T-helper 1 cell treated with Interleukin-12 subunit alpha and Interleukin-12 subunit beta and Interleukin-4 antibody, amounts not matched to agents 30 ng/mL and 1 ng/mL, for 36 hours (primary cell): ENCODE measurements at regions not wholly inside any gene's neighbourhood (a gene's known extent, or its start where the extent isn't known, plus 50 kb on each side); places are given as distances from the start of the nearest gene placed in this dataset.
"Not testable (repeated sequence)": the region's sequence is repeated elsewhere in the genome, so short reads cannot be mapped to it uniquely, and the experiment has no call there.

Experiments used
- intact Hi-C: fragments of 100-400 bp; cut with micrococcal nuclease; formaldehyde crosslinking; loops from one replicate; pipeline ENCODE4 v1.15.1; 2024

DNA sequence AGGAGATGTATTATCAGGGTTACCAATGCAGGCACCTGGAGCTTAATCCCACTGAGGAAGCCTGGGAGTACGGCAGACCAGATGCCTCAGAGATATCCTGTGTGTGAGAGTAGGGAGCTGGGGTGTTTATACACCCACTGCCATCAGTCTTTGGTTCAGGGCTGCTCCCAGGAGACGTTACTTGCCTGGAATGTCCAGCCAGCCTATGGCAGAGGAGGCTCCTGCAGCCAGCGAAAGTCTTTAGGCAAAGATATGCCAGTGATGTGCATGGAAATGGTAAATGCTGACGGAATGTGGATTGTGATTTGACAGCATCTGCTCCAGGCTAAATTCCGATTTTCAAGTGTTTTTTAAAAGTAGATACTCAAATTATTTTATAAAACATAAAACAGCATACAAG lies 282.0 kb downstream of the BTBD3 start:
- intact Hi-C loops = no loop called here

DNA sequence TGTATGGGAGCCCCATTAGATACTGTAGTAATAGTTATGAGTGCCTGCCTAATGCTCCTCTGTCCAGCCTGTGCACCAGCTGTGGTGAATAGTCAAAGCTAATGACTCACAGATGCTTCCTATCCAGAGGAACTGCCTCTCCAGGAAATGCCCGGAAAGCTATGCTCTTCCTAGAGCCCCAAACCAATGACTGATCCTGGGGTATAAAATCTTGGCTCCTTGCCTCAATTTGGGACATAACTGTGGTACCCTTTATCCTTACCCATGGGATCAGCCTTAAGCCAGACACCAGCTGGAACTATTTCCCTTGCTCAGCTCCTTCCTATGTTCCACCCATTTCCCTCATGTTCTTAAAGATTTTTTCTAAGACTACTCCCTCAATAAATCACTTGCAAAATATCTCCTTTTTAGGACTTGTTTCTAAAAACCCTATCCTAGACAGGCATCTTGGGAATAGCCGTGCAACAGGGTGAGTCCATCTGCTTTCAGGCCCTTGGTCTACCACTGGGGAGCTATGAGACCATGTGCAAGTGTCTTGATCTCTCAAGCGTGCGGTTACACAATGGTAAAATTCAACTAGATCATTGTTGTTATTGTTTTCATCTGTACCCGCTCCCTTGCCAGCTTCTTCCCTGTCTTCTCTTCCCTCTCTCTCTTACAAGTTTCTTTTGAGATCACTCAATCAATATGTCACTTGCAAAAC lies 283.7 kb downstream of the BTBD3 start:
- intact Hi-C loops = no loop called here

DNA sequence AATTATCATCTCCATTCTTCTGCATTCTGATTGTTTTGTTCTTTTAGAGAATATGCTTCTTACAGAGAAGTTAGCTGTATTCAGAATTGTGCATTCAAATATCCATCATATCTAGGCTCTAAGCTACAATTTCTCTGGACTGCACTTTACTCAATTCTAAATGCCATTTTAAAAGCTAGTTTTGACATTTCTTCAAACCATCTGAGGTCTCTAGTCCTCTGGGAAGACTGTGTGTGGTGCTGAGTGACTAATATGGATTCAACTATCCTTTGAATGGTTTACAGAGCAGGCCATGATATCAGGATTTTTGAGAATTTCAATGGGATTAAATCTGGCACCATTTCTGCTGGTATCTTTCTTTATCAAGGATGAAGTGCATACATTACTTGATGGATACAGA lies 285.7 kb downstream of the BTBD3 start:
- intact Hi-C loops = no loop called here

DNA sequence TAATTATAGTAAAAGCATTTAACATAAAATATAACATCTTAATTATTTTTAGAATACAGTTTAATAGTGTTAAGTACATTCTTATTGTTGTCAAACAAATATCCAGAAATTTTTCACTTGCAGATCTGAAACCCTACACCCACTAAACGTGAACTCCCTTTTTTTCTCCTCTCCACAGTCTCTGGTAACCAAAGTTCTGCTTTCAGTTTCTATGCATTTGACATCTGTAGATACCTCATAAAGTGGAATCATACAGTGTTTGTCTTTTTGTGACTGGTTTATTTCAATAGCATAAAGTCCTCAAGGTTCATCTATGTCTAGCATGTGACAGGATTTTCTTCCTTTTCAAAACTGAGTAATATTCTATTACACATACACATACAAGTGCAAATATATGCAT lies 286.3 kb downstream of the BTBD3 start:
- intact Hi-C loops = no loop called here

DNA sequence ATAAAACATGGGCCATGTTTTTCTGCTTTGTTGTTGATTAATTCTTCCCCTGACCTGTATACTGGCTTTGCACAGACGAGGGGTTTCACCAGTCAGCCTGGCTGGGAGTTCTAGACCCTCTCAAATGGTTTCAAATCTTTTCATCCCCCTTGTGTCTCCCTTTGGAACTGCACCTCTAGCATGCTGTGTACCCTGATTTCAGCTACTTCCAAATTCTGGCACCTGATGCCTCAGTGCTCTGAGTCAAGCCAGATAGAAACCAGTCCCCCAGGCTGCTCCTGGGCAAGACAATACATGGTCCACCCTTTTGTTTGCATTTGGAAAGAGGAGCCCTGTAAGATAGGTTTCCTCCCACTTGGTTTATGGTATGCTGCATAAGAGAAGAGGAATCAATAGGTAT lies 290.2 kb downstream of the BTBD3 start:
- intact Hi-C loops = loop anchor here (5.0 kb wide), 1 partner anchor 196 kb away; no protein-coding TSS in a partner anchor

DNA sequence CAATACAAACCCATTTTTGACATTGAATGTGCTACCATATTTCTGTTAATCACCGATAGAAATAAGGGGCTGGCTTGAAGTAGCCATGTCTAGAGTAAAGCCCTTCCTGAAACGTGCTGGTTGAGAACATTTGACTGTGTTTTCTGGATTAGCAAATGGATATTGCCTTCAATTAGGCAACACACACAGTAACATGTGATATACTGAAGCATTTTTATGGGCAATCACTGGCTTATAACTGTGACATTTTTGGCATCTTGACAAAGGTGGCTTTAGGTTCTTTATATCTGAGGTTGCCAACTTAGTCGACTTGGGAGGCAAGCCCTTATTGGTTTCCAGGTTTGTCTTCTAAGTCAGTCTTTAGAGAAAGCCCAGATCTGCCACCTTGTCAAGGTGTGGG lies 292.9 kb downstream of the BTBD3 start:
- intact Hi-C loops = no loop called here

DNA sequence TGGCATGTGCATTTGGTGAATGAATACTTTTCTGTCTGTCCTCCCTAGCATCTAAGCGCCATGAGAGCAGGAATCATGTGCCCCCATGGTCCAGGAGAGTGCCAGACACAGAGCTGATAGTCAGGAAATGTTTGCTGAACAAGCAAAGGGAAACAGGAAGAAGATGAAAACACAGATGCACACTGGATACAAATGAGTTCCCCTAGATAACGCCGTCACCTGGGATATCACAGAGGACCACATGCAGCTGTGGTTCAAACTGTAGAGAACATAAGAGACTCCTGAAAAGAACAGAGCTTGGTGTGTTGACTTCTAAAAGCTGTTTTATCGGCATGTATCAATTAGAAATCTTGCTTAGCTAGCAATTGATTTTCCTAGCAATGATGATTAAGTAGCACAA lies 293.7 kb downstream of the BTBD3 start:
- intact Hi-C loops = no loop called here

DNA sequence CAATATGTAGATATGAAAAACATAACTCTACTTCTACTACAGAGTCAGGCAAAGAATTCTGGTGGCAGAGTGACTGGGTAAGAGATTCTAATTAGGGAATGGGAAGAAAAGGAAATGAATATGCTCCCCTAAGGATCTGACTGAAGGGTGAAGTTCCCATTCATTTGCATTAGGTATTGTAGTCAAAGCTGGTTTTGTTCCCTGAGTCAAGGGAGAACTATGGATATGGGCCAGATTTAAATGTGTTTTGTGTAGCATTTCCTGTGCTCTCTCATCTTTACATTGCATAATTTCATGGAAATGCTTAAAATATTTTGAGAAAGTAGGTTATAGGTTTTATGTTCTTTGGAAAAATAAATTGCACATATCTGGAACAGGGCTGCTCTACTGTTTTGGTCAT lies 299.7 kb downstream of the BTBD3 start:
- intact Hi-C loops = no loop called here

DNA sequence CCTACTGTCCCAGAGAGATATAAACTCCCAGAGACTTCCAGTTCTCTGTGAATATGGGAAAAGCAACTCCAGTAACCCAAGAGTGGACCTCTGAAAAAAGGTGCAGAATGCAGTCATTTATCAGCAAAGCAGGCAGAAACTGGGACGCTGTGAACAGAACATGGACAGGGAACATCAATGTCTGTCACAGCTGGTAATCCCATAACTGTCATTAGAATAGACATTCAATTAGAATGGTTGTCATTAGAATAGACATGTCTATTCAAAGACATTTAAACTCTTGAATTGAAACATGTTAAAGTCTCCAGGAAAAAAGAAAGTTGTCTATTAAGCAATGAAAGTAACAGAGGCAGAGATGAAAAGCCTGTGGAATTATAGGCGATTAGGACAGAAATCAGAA lies 302.1 kb downstream of the BTBD3 start:
- intact Hi-C loops = no loop called here

DNA sequence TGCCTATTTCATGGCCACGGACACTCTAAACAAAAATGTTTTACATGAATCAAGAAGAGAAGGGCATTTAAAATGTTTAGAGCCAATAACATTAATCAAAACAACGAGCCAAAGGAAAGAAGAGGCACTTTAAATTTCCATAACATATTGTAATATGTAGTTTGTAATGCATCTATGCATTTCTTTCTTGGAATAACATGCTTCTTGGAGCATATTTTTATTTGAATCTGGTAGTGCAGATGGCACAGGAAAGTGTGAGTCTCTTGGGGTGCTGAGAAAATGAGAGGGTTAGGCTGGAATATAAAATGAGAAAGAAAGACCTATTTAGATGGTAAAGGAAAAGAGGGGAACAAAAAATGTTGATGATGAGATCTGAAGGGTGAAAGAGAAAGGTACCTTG lies 305.4 kb downstream of the BTBD3 start:
- intact Hi-C loops = no loop called here

DNA sequence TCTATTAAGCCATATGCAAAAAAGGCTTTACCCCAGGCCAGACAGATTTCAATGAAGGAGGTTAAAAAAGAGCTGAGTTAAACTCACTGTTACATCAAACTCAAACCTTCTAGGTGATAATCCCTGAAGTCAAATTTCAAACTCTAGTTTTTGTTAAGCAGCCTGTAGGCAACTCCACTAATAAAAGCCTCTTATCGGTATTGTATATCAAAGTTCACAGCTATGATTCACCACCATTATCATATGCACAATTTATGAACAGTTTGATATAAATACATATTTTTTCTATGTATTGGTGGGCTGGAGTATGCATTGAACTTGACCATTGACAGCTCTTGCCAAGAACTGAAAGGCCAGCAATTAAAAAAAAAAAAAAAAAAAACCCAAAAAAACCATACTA lies 308.2 kb downstream of the BTBD3 start:
- intact Hi-C loops = no loop called here

DNA sequence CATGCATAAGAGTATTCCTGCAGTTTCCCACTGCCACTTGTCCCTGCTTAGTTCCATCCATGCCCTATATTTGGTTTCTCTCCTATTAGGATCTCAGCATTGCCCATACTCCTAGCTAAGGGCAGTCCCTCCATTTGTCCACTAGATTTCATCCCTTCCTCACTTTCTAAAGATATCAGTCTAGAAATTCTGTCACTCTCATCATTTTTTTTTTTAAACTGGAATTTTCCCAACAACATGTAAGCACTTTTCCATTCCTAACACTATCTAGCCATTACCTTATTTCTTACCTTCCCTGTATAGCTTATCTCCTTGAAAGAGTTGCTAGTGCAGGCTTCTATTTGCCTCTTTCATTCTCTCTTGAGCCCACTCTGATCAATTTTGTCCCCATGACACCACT lies 312.2 kb downstream of the BTBD3 start:
- intact Hi-C loops = no loop called here

DNA sequence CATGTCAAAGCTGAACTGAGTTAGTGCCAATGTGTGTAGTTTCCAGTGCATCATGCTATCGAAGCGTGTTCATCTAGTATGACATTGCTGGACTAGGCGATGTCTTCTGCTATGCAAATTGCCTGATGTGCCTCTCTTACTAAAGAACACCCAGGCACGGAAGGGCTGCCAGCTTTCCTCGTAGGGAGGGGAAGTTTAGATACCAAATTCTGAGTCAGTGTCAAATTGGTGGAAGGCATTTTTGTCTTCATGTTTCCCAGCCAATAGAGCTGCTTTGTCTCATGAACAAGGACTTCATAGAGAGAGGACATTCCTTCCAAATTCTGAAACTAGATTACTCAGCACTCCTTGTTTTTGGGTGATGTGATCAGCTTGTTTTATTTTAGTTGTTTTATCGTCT lies 320.1 kb downstream of the BTBD3 start:
- intact Hi-C loops = no loop called here

DNA sequence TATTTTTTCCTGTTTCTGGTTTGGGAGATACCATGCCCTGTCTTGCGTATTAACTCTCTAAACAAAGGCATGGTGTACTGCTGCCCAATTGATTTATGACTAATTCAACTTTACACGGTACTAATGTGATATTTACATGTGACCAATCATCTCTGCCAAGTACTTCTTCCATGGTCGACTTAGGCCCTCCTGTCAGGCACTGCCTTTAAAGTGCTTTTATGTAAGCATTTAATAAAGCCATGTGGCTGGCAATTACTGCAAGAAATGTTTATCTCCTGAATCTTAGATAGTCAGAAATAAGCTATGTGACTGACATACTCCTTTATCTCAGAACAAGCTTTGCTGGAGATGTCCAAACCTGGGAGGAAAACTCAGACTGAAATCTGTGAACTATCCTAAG lies 323.4 kb downstream of the BTBD3 start:
- intact Hi-C loops = no loop called here

DNA sequence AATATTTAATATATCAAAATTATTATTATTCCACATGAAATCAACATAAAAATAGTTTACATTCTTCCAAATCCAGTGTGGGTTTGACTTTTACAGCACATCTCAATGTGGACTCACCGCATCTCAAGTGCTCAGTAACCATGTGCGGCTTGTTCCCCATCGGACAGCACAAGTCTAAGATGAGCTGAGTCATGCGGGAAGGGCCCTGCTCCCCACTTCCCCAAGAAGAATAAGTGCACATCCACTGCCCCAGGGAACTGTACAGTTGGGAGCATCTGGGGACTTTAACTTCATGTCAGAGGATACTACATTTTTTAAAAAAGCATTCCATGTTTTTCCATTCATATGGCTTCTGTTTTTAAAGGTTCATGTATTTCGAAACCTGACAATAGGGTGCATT lies 325.6 kb downstream of the BTBD3 start:
- intact Hi-C loops = no loop called here

DNA sequence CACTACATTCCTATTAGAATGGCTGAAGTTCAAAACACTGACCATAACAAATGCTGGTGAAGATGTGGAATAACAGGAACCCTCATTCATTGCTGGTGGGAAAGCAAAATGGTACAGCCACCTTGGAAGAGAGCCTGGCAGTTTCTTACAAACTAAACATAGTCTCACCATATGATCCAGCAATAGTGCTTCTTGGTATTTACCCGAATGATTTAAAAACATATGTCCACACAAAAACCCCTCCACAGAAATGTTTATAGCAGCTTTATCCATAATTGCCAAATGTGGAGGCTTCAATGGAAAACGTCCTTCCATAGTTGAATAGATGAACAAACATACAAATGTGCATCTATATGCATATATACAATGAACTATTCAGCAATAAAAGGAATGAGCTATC lies 330.8 kb downstream of the BTBD3 start:
- intact Hi-C loops = no loop called here

DNA sequence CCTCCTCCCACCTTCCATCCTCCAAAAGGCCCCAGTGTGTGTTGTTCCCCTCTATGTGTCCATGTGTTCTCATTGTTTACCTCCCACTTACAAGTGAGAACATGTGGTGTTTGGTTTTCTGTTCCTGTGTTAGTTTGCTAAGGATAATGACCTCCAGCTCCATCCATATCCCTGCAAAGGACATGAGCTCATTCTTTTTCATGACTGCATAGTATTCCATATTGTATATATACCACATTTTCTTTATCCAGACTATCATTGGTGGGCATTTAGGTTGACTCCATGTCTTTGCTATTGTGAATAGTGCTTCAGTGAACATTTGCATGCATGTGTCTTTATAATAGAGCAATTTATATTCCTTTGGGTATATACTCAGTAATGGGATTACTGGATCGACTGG lies 333.0 kb downstream of the BTBD3 start:
- intact Hi-C loops = not testable (repeated sequence)

DNA sequence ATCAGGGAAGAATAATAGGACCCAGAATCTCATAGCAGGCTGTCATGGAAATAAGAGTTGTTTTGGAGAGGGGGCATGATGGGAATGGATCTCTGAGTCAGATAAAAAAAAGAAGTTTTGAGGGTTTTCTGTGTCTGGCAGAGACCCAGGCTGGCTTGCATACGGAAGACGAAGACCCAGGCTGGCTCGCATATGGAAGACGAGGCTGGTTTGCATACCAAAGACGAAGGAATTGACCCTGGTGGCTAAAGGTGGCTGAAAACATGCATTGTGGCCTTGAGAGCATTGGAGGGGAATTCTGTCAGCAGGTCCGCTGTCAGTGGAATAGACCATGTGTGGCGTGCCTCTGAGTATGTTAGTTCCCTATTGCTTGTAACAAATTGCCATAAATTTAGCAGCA lies 335.1 kb downstream of the BTBD3 start:
- intact Hi-C loops = no loop called here

DNA sequence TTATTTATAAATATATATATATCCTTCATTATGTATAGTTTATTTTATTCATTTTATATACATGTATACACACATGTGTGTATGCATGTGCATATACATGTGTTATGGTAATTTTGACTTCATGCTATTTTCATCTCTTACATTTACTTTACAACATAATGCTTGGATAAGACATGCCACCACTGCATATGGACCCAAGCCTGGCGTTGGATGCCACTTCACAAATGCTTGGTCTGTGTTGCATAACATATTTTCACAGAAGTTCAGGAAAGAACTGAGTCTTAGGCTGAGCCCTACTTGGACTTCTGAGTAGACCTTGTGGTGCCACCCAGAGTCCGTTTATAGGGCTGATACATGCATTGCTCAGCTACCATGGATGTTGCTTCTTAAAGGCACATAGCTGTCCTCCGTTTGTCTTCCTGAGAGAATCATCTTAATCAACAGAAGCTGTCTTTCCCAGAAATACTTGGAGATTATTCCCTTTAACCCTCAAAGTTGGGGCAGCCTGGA lies 337.8 kb downstream of the BTBD3 start:
- intact Hi-C loops = no loop called here

DNA sequence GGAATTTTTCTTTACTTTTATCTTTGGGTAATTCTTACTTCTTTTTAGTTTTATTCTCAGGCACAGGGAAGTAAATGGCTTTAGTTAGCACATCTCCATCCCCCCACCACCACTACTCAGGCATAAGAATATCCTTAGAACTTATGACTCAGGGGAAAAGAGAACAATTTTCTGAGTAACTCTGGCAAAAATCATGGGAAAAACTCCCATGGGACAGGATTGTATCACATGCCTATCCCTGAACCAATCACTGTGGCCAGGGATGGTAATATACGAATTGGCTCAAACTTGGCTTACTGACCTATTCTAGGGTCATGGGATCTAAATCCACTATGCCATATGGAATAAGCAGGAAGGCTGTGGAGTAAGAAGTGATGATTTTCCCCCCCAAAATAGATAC lies 339.1 kb downstream of the BTBD3 start:
- intact Hi-C loops = no loop called here

DNA sequence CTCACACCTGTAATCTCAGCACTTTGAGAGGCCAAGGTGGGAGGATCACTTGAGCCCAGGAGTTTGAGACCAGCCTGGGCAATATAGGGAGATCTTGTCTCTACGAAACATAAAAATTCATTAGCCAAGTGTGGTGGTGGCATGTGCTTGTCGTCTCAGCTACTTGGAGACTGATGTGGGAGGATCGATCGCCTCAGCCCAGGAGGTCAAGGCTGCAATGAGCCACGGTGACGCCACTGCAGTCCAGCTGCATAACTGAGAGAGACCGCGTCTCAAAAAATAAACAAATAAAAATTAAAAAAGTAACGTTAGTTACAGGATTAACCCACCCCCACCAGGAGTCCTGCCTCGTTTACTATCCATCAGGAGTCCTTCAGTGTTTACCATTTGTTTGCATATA lies 345.1 kb downstream of the BTBD3 start:
- intact Hi-C loops = no loop called here

DNA sequence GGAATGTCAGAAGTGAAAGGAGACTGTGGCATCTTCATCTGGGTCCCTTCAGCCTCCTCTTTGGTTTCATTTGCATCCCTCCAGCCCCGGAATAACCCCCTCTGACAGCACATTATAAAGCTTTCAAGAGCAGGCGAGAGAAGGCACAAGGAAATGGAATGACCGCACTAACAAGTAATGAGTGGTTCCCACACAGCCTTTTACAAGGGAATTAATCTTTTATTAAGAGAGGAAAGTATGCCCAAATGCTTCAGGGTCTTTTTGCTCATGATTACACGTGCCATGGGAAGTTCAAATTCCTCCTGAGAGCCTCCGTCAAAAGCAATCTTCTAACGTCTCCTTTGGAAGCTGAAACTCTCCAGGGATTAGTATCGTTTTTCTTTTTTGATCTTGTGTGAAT lies 347.0 kb downstream of the BTBD3 start:
- intact Hi-C loops = no loop called here

DNA sequence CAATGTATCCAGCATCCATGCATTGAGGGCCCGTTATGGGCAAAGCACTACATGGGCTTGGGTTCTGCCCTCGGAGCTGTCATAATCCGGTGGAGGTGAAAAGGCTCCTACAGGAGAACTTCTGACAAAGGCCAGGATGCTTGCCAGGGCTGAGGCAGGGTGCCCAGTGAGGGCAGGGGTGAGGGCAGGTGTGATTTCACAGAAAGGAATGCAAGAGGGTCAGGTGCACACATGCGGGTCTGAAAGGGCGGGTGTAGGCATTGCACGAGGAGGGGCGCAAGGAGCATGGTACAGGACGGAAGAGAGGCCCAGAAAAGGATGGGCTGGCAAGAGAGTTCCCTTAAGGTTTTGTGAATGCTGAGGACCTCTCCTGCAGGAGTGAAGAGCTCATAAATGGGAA lies 348.0 kb downstream of the BTBD3 start:
- intact Hi-C loops = no loop called here

DNA sequence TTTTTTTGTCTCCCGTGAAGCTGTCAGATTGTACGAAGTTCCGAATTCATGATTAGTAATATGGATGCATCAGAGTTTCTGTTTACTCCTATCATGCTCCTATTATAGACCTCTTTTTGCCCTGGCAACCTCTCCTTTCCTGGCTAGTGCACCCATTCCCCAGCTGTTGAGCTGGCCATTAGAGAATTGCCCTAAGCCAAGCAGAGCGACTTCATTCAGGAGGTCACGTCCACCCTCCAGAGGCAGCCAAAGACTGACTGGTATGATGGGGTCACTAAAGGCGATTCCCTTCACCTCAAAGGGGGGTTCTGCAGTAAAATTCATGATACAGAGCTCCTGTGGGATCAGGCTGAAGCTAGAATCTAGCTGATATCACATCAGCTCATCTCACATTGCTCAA lies 351.9 kb downstream of the BTBD3 start:
- intact Hi-C loops = no loop called here
